B cell (primary cell): ENCODE measurements at regions not wholly inside any gene's neighbourhood (a gene's known extent, or its start where the extent isn't known, plus 50 kb on each side); places are given as distances from the start of the nearest gene placed in this dataset.

Source experiments
- CTCF ChIP-seq: fragments of 200-600 bp; IDR thresholded peaks from one replicate; pipeline ENCODE4 v1.8.0; 2022; ENCODE audit warnings: antibody characterized with exemption, mild to moderate bottlenecking
- EZH2 ChIP-seq: IDR thresholded peaks from 2 replicates; pipeline ENCODE4 v1.6.1; 2012; ENCODE audit warnings: borderline replicate concordance, low read depth, mild to moderate bottlenecking, moderate library complexity, low read length; ENCODE audit not compliant: insufficient read depth, poor library complexity, severe bottlenecking

DNA sequence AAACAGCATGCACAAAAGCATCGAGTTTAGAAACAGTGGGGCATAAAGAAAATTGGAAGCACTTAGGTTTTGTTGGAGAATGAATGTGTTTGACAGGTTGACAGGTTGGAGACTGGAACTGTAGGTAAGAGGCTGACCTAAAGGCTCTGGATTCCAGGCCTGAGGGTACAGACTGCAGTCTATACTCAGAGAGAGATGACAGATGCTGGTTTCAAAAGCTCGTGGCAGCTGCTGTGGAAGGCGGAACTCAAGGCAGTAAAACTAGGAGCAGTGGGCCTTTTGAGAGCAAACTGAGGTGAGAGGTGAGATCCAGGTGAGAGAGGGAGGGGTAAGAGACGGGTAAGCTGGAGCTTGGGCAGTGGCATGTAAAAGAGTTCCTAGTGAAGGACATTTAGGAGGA lies 415.2 kb downstream of the TRIML1 start:
- no peak for TF ChIP-seq CTCF
- TF ChIP-seq EZH2: no peak
